ENCODE measurements at regions not wholly inside any gene's neighbourhood (a gene's known extent, or its start where the extent isn't known, plus 50 kb on each side); places are given as distances from the start of the nearest gene placed in this dataset.

DNA sequence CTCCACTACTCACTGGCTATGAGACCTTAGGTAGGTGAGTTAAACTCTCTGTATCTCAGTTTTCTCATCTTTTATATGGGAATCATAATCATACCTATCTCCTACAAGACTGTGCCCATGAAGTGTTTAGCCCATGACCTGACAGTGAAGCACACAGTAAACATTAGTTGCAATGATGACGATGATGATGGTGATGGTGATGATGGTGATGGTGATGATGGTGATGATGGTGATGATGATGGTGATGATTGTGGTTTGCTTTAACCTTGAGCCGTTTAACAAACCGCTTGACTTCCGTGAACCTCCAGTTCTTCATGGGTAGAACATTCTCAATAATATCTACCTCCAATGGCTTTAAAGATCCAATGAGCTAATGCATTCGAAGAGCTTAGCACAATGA lies 220.2 kb upstream of the MVB12B start:
- Histone ChIP-seq H3K9me3 (ENCODE audit: control extremely low read depth in 1 of 5, control insufficient read depth in 4 of 5, insufficient read depth in 2 of 5, low read depth in 1 of 5, low read length in 4 of 5) (no peaks in the 10 kb centered on the region), H3K4me3 (ENCODE audit: control insufficient read depth in 1 of 7, extremely low read depth in 1 of 7, insufficient read depth in 4 of 7, low read depth in 2 of 7, low read length in 6 of 7) (no peak overlapping the region), H3K36me3 (ENCODE audit: control insufficient read depth in 4 of 4, insufficient read depth in 4 of 4, low read length in 3 of 4) (no peaks in the 10 kb centered on the region), H3K27me3 (replicated peaks in 2 of 5; ENCODE audit: control insufficient read depth in 4 of 5, insufficient read depth in 5 of 5, low read length in 4 of 5) (peaks cover 0 to 39% (median 14%) of the 10 kb centered on the region in 5 experiments), H3K4me1 (ENCODE audit: control extremely low read depth in 1 of 4, control insufficient read depth in 4 of 4, insufficient read depth in 4 of 4, low read length in 3 of 4) (no peaks in the 10 kb centered on the region), H3K27ac (ENCODE audit: insufficient read depth in 1 of 2, low read depth in 1 of 2, low read length in 2 of 2, poor library complexity in 1 of 2, severe bottlenecking in 2 of 2) (no peak overlapping the region)
- no CpG with 5 or more reads among the region's 5 CpGs for WGBS (ENCODE audit: insufficient coverage)
- DNase-seq: no peak
- CTCF ChIA-PET: no interaction called here
- POLR2A ChIA-PET: no interaction called here

DNA sequence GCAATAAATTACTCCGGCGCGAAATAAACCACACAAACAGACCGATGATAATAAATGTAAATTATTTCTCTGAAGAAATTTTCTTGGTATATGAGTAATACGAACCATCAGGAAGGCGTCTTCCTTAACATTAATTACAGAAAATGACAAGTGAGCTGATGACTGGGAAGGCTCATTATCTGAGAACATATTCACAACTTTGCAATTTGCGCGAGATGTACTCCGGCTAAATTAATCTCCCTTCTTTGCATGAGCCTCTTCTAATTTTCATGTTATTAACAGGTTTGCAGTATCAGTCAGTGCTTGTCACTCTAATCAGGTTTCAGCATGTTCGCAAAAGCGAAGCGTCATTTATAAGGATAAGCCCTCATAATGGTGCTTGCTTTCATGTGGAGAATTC lies 218.9 kb upstream of the MVB12B start:
- 100% methylated on average over 10 of the region's 12 CpGs for WGBS (ENCODE audit: insufficient coverage)
- H3K4me3 ChIP-seq (ENCODE audit: control insufficient read depth in 1 of 7, extremely low read depth in 1 of 7, insufficient read depth in 4 of 7, low read depth in 2 of 7, low read length in 6 of 7): no peak overlapping the region
- DNase-seq: no peak
- H3K27me3 ChIP-seq (replicated peaks in 2 of 5; ENCODE audit: control insufficient read depth in 4 of 5, insufficient read depth in 5 of 5, low read length in 4 of 5): peaks cover 0 to 44% (median 17%) of the 10 kb centered on the region in 5 experiments
- CTCF ChIA-PET: no interaction called here
- H3K27ac ChIP-seq (ENCODE audit: insufficient read depth in 1 of 2, low read depth in 1 of 2, low read length in 2 of 2, poor library complexity in 1 of 2, severe bottlenecking in 2 of 2): no peak overlapping the region
- H3K36me3 ChIP-seq (ENCODE audit: control insufficient read depth in 4 of 4, insufficient read depth in 4 of 4, low read length in 3 of 4): no peaks in the 10 kb centered on the region
- no peaks in the 10 kb centered on the region for H3K4me1 ChIP-seq (ENCODE audit: control extremely low read depth in 1 of 4, control insufficient read depth in 4 of 4, insufficient read depth in 4 of 4, low read length in 3 of 4)
- POLR2A ChIA-PET: no interaction called here
- H3K9me3 ChIP-seq (ENCODE audit: control extremely low read depth in 1 of 5, control insufficient read depth in 4 of 5, insufficient read depth in 2 of 5, low read depth in 1 of 5, low read length in 4 of 5): no peaks in the 10 kb centered on the region

DNA sequence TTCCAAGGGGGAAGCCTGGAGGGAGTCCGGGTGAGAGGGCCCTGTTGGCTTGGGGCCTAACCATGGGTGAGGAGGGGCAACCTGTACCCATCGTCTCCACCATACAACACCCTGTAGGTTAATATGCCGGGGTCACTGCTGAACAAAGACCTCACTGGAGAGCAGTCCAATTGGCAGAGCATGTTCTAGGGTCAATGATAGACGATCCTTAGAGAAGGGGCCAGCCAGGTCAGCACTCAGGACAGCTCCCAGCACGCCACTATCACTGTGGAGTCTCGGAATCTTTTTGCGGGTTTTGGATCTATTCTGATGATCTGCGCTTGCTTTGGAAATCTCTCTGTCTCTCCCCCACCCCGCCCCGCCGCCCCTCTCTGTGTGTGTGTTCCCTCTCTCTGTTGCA lies 218.4 kb upstream of the MVB12B start:
- WGBS (ENCODE audit: insufficient coverage): 50% methylated on average over 9 of the region's 11 CpGs
- CTCF ChIA-PET: no interaction called here
- H3K27ac ChIP-seq (ENCODE audit: insufficient read depth in 1 of 2, low read depth in 1 of 2, low read length in 2 of 2, poor library complexity in 1 of 2, severe bottlenecking in 2 of 2): no peak overlapping the region
- H3K36me3 ChIP-seq (ENCODE audit: control insufficient read depth in 4 of 4, insufficient read depth in 4 of 4, low read length in 3 of 4): no peaks in the 10 kb centered on the region
- peaks cover 0 to 41% (median 17%) of the 10 kb centered on the region in 5 experiments for H3K27me3 ChIP-seq (replicated peaks in 2 of 5; ENCODE audit: control insufficient read depth in 4 of 5, insufficient read depth in 5 of 5, low read length in 4 of 5)
- no peaks in the 10 kb centered on the region for H3K9me3 ChIP-seq (ENCODE audit: control extremely low read depth in 1 of 5, control insufficient read depth in 4 of 5, insufficient read depth in 2 of 5, low read depth in 1 of 5, low read length in 4 of 5)
- POLR2A ChIA-PET: no interaction called here
- no peaks in the 10 kb centered on the region for H3K4me1 ChIP-seq (ENCODE audit: control extremely low read depth in 1 of 4, control insufficient read depth in 4 of 4, insufficient read depth in 4 of 4, low read length in 3 of 4)
- DNase-seq: peak in 2 of 3 donors; percentile 3 to 9
- H3K4me3 ChIP-seq (ENCODE audit: control insufficient read depth in 1 of 7, extremely low read depth in 1 of 7, insufficient read depth in 4 of 7, low read depth in 2 of 7, low read length in 6 of 7): no peak overlapping the region

DNA sequence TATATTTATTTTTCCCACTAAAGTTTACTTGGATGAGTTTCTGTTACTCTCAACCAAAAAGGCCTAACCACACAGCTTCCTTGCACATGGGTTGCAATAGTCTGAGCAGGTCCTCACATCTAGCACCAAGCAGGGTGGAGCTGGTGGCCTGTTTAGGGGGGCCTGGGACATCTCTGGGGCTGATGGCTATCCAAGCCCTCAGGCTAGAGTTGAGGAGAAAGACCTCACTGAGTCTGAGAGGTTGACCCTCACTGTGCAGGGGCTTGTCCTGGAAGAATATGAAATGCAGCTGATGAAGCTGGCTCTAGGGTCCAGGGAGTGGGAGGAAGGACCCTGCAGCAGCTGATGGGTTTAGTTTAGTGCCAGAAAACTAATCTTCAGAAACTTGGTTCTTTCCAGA lies 217.1 kb upstream of the MVB12B start:
- no peak for DNase-seq
- ChIA-PET POLR2A (no interaction called here), CTCF (no interaction called here)
- Histone ChIP-seq H3K27me3 (replicated peaks in 2 of 5; ENCODE audit: control insufficient read depth in 4 of 5, insufficient read depth in 5 of 5, low read length in 4 of 5) (peaks cover 0 to 43% (median 14%) of the 10 kb centered on the region in 5 experiments), H3K4me1 (ENCODE audit: control extremely low read depth in 1 of 4, control insufficient read depth in 4 of 4, insufficient read depth in 4 of 4, low read length in 3 of 4) (no peaks in the 10 kb centered on the region), H3K9me3 (ENCODE audit: control extremely low read depth in 1 of 5, control insufficient read depth in 4 of 5, insufficient read depth in 2 of 5, low read depth in 1 of 5, low read length in 4 of 5) (no peaks in the 10 kb centered on the region), H3K27ac (ENCODE audit: insufficient read depth in 1 of 2, low read depth in 1 of 2, low read length in 2 of 2, poor library complexity in 1 of 2, severe bottlenecking in 2 of 2) (no peak overlapping the region), H3K36me3 (ENCODE audit: control insufficient read depth in 4 of 4, insufficient read depth in 4 of 4, low read length in 3 of 4) (no peaks in the 10 kb centered on the region), H3K4me3 (ENCODE audit: control insufficient read depth in 1 of 7, extremely low read depth in 1 of 7, insufficient read depth in 4 of 7, low read depth in 2 of 7, low read length in 6 of 7) (no peak overlapping the region)

DNA sequence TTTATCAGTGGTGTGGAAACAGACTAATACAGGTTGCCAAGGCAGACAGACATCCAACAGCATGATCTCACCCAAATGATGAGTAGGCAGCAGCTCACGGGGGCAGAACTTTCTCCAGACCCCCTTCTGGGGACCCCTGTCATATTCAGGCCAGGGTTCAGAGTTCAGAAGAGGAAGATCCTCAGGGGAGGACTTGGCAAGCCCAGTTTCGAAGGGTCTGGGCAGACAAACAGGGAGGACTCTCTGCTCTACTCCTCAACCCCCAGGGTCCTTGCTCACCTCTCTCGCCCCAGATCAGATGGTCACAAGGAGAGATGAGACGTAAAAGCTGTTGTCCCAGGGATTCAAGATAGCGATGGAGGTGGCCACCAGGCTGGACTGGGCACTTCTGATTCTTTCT lies 215.1 kb upstream of the MVB12B start:
- no peaks in the 10 kb centered on the region for H3K9me3 ChIP-seq (ENCODE audit: control extremely low read depth in 1 of 5, control insufficient read depth in 4 of 5, insufficient read depth in 2 of 5, low read depth in 1 of 5, low read length in 4 of 5)
- POLR2A ChIA-PET: no interaction called here
- H3K4me3 ChIP-seq (ENCODE audit: control insufficient read depth in 1 of 7, extremely low read depth in 1 of 7, insufficient read depth in 4 of 7, low read depth in 2 of 7, low read length in 6 of 7): no peak overlapping the region
- CTCF ChIA-PET: no interaction called here
- no peak overlapping the region for H3K27ac ChIP-seq (ENCODE audit: insufficient read depth in 1 of 2, low read depth in 1 of 2, low read length in 2 of 2, poor library complexity in 1 of 2, severe bottlenecking in 2 of 2)
- no peaks in the 10 kb centered on the region for H3K36me3 ChIP-seq (ENCODE audit: control insufficient read depth in 4 of 4, insufficient read depth in 4 of 4, low read length in 3 of 4)
- no peak for DNase-seq
- no peaks in the 10 kb centered on the region for H3K4me1 ChIP-seq (ENCODE audit: control extremely low read depth in 1 of 4, control insufficient read depth in 4 of 4, insufficient read depth in 4 of 4, low read length in 3 of 4)
- 84% methylated on average over 5 of the region's 5 CpGs for WGBS (ENCODE audit: insufficient coverage)
- peaks cover 0 to 42% (median 11%) of the 10 kb centered on the region in 5 experiments for H3K27me3 ChIP-seq (replicated peaks in 2 of 5; ENCODE audit: control insufficient read depth in 4 of 5, insufficient read depth in 5 of 5, low read length in 4 of 5)

DNA sequence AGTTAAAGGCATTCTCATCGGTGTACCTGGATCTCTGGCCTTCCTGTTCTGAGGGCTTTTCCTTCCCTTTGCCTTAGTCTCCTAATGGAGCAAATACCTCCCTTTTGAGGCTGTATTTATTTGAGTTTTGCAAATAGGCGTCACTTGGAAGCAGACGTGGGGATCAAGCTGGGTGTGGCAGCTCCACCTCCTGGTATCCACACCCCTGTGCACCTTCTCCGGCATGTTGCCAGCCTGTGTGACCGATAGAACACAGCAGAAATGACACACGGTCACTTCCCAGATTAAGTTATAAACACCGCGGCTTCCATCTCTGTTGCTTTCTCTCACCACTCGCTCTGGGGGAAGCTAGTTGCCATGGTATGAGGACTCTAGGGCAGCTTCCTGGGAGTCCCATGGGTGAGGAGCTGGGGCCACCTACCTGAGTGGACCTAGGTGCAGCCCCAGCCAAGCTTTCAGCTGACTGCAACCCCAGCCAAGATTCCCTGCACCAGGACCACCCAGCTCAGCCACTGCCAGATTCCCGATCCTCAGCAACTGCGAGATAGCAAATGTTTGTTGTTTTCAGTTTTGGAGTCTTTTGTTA lies 214.4 kb upstream of the MVB12B start:
- H3K27me3 ChIP-seq (replicated peaks in 2 of 5; ENCODE audit: control insufficient read depth in 4 of 5, insufficient read depth in 5 of 5, low read length in 4 of 5): peaks cover 0 to 35% (median 11%) of the 10 kb centered on the region in 5 experiments
- no peaks in the 10 kb centered on the region for H3K36me3 ChIP-seq (ENCODE audit: control insufficient read depth in 4 of 4, insufficient read depth in 4 of 4, low read length in 3 of 4)
- 92% methylated on average over 11 of the region's 11 CpGs for WGBS (ENCODE audit: insufficient coverage)
- no peak for DNase-seq
- H3K9me3 ChIP-seq (ENCODE audit: control extremely low read depth in 1 of 5, control insufficient read depth in 4 of 5, insufficient read depth in 2 of 5, low read depth in 1 of 5, low read length in 4 of 5): no peaks in the 10 kb centered on the region
- ChIA-PET CTCF (no interaction called here), POLR2A (no interaction called here)
- no peak overlapping the region for H3K27ac ChIP-seq (ENCODE audit: insufficient read depth in 1 of 2, low read depth in 1 of 2, low read length in 2 of 2, poor library complexity in 1 of 2, severe bottlenecking in 2 of 2)
- no peaks in the 10 kb centered on the region for H3K4me1 ChIP-seq (ENCODE audit: control extremely low read depth in 1 of 4, control insufficient read depth in 4 of 4, insufficient read depth in 4 of 4, low read length in 3 of 4)
- no peak overlapping the region for H3K4me3 ChIP-seq (ENCODE audit: control insufficient read depth in 1 of 7, extremely low read depth in 1 of 7, insufficient read depth in 4 of 7, low read depth in 2 of 7, low read length in 6 of 7)

DNA sequence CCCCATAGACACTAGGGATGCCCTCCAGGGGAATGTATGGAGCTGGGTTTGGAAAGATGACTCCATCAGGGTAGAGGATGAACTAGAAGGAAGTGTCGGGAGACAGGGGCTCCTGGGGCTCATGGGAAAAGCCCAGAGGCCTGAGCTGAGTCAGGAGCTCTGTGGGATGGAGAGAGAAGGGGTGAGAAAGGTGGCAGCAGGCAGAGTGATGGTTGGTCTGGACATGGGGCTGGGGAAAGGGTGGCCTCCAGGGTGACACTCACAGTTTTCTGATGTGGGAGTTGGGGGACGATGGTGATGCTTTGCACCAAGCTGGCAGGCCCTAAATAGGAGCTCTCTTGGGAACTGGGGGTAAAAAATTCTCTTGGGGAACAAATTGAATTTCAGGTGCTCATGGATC lies 213.5 kb upstream of the MVB12B start:
- Histone ChIP-seq H3K4me3 (ENCODE audit: control insufficient read depth in 1 of 7, extremely low read depth in 1 of 7, insufficient read depth in 4 of 7, low read depth in 2 of 7, low read length in 6 of 7) (no peak overlapping the region), H3K4me1 (ENCODE audit: control extremely low read depth in 1 of 4, control insufficient read depth in 4 of 4, insufficient read depth in 4 of 4, low read length in 3 of 4) (no peaks in the 10 kb centered on the region), H3K27ac (ENCODE audit: insufficient read depth in 1 of 2, low read depth in 1 of 2, low read length in 2 of 2, poor library complexity in 1 of 2, severe bottlenecking in 2 of 2) (no peak overlapping the region), H3K9me3 (ENCODE audit: control extremely low read depth in 1 of 5, control insufficient read depth in 4 of 5, insufficient read depth in 2 of 5, low read depth in 1 of 5, low read length in 4 of 5) (no peaks in the 10 kb centered on the region), H3K27me3 (replicated peaks in 2 of 5; ENCODE audit: control insufficient read depth in 4 of 5, insufficient read depth in 5 of 5, low read length in 4 of 5) (peaks cover 0 to 27% (median 13%) of the 10 kb centered on the region in 5 experiments), H3K36me3 (ENCODE audit: control insufficient read depth in 4 of 4, insufficient read depth in 4 of 4, low read length in 3 of 4) (no peaks in the 10 kb centered on the region)
- 95% methylated on average over 2 of the region's 2 CpGs for WGBS (ENCODE audit: insufficient coverage)
- ChIA-PET POLR2A (no interaction called here), CTCF (interaction anchor here (1.7 kb wide), 1 partner anchor 9 kb away, joined by 5 read pairs; no protein-coding TSS in a partner anchor)
- DNase-seq: no peak
